ENCODE measurements at regions not wholly inside any gene's neighbourhood (a gene's known extent, or its start where the extent isn't known, plus 50 kb on each side); places are given as distances from the start of the nearest gene placed in this dataset.
"Not testable (repeated sequence)": the region's sequence is repeated elsewhere in the genome, so short reads cannot be mapped to it uniquely, and the experiment has no call there.

- WGBS, 2 donors (ENCODE audit: low coverage in 1 of 2) = 70 to 90% methylated on average over 2 of the region's 3 CpGs
- TF ChIP-seq POLR2A (IDR thresholded peaks at IDR 0.05) (no peak), CTCF (IDR thresholded peaks at IDR 0.05) (no peak), EP300 (IDR thresholded peaks at IDR 0.05) (no peak), POLR2AphosphoS5 (IDR thresholded peaks at IDR 0.05) (no peak)
- Histone ChIP-seq H3K4me1 (no peaks in the 10 kb centered on the region), H3K27me3 (no peaks in the 10 kb centered on the region), H3K27ac (no peak overlapping the region), H3K4me3 (no peak overlapping the region), H3K36me3 (no peaks in the 10 kb centered on the region), H3K9me3 (peaks cover 0 to 34% (median 3%) of the 10 kb centered on the region in 3 donors)
- ATAC-seq = no peak
These were observed 419.1 kb downstream of the NPIPA8 start for GRCh38 chr16:17917316-17918019.

- no peaks in the 10 kb centered on the region for H3K4me1 ChIP-seq
- H3K36me3 ChIP-seq = no peaks in the 10 kb centered on the region
- no peak overlapping the region for H3K4me3 ChIP-seq
- H3K9me3 ChIP-seq = peaks cover 0 to 23% (median 3%) of the 10 kb centered on the region in 3 donors
- 78 to 94% methylated on average over 5 of the region's 5 CpGs for WGBS, 2 donors (ENCODE audit: low coverage in 1 of 2)
- no peak overlapping the region for H3K27ac ChIP-seq
- TF ChIP-seq CTCF (IDR thresholded peaks at IDR 0.05) = no peak
- no peaks in the 10 kb centered on the region for H3K27me3 ChIP-seq
- no peak for ATAC-seq
These were observed 420.7 kb downstream of the NPIPA8 start for GRCh38 chr16:17915791-17916190.

GRCh38 chr16:17914168-17914567, 422.4 kb downstream of the NPIPA8 start:
- Histone ChIP-seq H3K9me3 (peaks cover 0 to 20% (median under 1%) of the 10 kb centered on the region in 3 donors), H3K4me1 (no peaks in the 10 kb centered on the region), H3K4me3 (no peak overlapping the region), H3K27me3 (no peaks in the 10 kb centered on the region), H3K36me3 (no peaks in the 10 kb centered on the region), H3K27ac (no peak overlapping the region)
- no peak for TF ChIP-seq POLR2A (IDR thresholded peaks at IDR 0.05)
- no peak for TF ChIP-seq CTCF (IDR thresholded peaks at IDR 0.05)
- TF ChIP-seq EP300 (IDR thresholded peaks at IDR 0.05) = no peak
- no peak for TF ChIP-seq POLR2AphosphoS5 (IDR thresholded peaks at IDR 0.05)
- 73 to 82% methylated on average over 1 of the region's 1 CpG for WGBS, 2 donors (ENCODE audit: low coverage in 1 of 2)
- no peak for ATAC-seq

- not testable (repeated sequence) for H3K27ac ChIP-seq, H3K4me1 ChIP-seq, H3K4me3 ChIP-seq, H3K36me3 ChIP-seq, ATAC-seq, H3K27me3 ChIP-seq
- H3K9me3 ChIP-seq = peaks cover 0 to 21% (median 0%) of the 10 kb centered on the region in 3 donors
- WGBS, 2 donors (ENCODE audit: low coverage in 1 of 2) = no CpG with 5 or more reads among the region's 1 CpG
These were observed 425.0 kb downstream of the NPIPA8 start for GRCh38 chr16:17911578-17911977.

GRCh38 chr16:17906626-17907025, 429.9 kb downstream of the NPIPA8 start:
- not testable (repeated sequence) for ATAC-seq, H3K27ac ChIP-seq, H3K4me3 ChIP-seq, H3K27me3 ChIP-seq, H3K4me1 ChIP-seq, H3K36me3 ChIP-seq
- peaks cover 0 to 30% (median 0%) of the 10 kb centered on the region in 3 donors for H3K9me3 ChIP-seq
- WGBS, 2 donors (ENCODE audit: low coverage in 1 of 2) = no CpG with 5 or more reads among the region's 10 CpGs

GRCh38 chr16:17901309-17901708, 430.5 kb upstream of the XYLT1 start:
- H3K9me3 ChIP-seq = peaks cover 0 to 14% (median 0%) of the 10 kb centered on the region in 3 donors
- TF ChIP-seq POLR2A (IDR thresholded peaks at IDR 0.05) = no peak
- TF ChIP-seq EP300 (IDR thresholded peaks at IDR 0.05) = no peak
- TF ChIP-seq CTCF (IDR thresholded peaks at IDR 0.05) = no peak
- no peak for TF ChIP-seq POLR2AphosphoS5 (IDR thresholded peaks at IDR 0.05)
- no peak overlapping the region for H3K27ac ChIP-seq
- no peaks in the 10 kb centered on the region for H3K36me3 ChIP-seq
- no peak overlapping the region for H3K4me3 ChIP-seq
- H3K27me3 ChIP-seq = no peaks in the 10 kb centered on the region
- no peaks in the 10 kb centered on the region for H3K4me1 ChIP-seq
- no peak for ATAC-seq
- WGBS, 2 donors (ENCODE audit: low coverage in 1 of 2) = 50 to 83% methylated on average over 1 of the region's 1 CpG

Data from gastroesophageal sphincter (tissue), 4 donors.